H1 (cell line): ENCODE measurements at regions not wholly inside any gene's neighbourhood (a gene's known extent, or its start where the extent isn't known, plus 50 kb on each side); places are given as distances from the start of the nearest gene placed in this dataset.

Experiments
- CTCF ChIA-PET: fragments of 300-600 bp; sonication (Branson Sonifier 250); formaldehyde crosslinking; loops from one replicate; lab custom pipeline; 2021; ENCODE audit not compliant: partially characterized antibody; lab: Charles Lee
- POLR2A ChIA-PET: fragments of 300-600 bp; sonication (Branson Sonifier 250); formaldehyde crosslinking; loops from one replicate; lab custom pipeline; 2021; ENCODE audit warnings: inconsistent platforms; ENCODE audit not compliant: partially characterized antibody; lab: Charles Lee
- DNase-seq, 2 experiments: peaks; one replicate each; pipeline versions ENCODE4 v3.0.0 to v3.0.0-alpha.2; 2010 to 2022; ENCODE audit warnings: low spot score in 2 of 2, low read depth in 1 of 2, mixed read lengths in 1 of 2
- FAIRE-seq: peaks from 2 replicates; lab custom pipeline; 2011; peaks lifted over from hg19 to GRCh38; lab: Jason Lieb, UNC
- H2AFZ ChIP-seq: 2 replicates; pipeline ENCODE4 v1.8.1; 2012; ENCODE audit warnings: low read length, inconsistent platforms
- H2AK5ac ChIP-seq: 2 replicates; pipeline ENCODE4 v1.6.1; 2013; ENCODE audit warnings: low read depth, low read length
- H2BK120ac ChIP-seq: replicated peaks from 2 replicates; pipeline ENCODE3; 2013; ENCODE audit warnings: low read depth, low read length, inconsistent platforms
- H2BK12ac ChIP-seq: 2 replicates; pipeline ENCODE4 v1.6.1; 2013; ENCODE audit warnings: low read depth, low read length
- H2BK15ac ChIP-seq: 2 replicates; pipeline ENCODE4 v1.6.1; 2013; ENCODE audit warnings: low read length
- H2BK20ac ChIP-seq: 2 replicates; pipeline ENCODE4 v1.6.1; 2013; ENCODE audit warnings: low read length
- H2BK5ac ChIP-seq: 2 replicates; pipeline ENCODE4 v1.6.1; 2013; ENCODE audit warnings: low read depth, low read length
- H3K14ac ChIP-seq: 2 replicates; pipeline ENCODE4 v1.6.1; 2013; ENCODE audit warnings: inconsistent platforms; ENCODE audit not compliant: insufficient read length
- H3K18ac ChIP-seq: 2 replicates; pipeline ENCODE4 v1.6.1; 2013; ENCODE audit warnings: low read length; ENCODE audit errors: extremely low read depth
- H3K23ac ChIP-seq: 2 replicates; pipeline ENCODE4 v1.6.1; 2013; ENCODE audit warnings: inconsistent platforms; ENCODE audit not compliant: insufficient read length
- H3K23me2 ChIP-seq: 2 replicates; pipeline ENCODE4 v1.6.1; 2013; ENCODE audit warnings: low read depth, low read length
- H3K27ac ChIP-seq: 2 replicates; pipeline ENCODE4 v1.6.1; 2011; ENCODE audit warnings: low read depth, low read length, inconsistent platforms
- H3K27me3 ChIP-seq, 4 experiments: replicated peaks in 1 of 4; 1 replicate in 1 of 4; 2 replicates in 3 of 4; pipeline versions ENCODE4 v1.6.1 to v1.8.1; 2011 to 2013; ENCODE audit warnings: low read length in 3 of 4, mild to moderate bottlenecking in 3 of 4, inconsistent platforms in 2 of 4, mixed read lengths in 2 of 4, moderate library complexity in 1 of 4; ENCODE audit not compliant: control insufficient read depth in 3 of 4, insufficient read depth in 3 of 4; ENCODE audit errors: extremely low read depth in 1 of 4
- H3K36me3 ChIP-seq, 4 experiments: 2 replicates each; pipeline versions ENCODE4 v1.6.1 to v1.8.1; 2011 to 2013; ENCODE audit warnings: mild to moderate bottlenecking in 4 of 4, low read length in 3 of 4, moderate library complexity in 2 of 4, control low read depth in 1 of 4, inconsistent platforms in 1 of 4; ENCODE audit not compliant: insufficient read depth in 4 of 4, control insufficient read depth in 2 of 4
- H3K4ac ChIP-seq: replicated peaks from 2 replicates; pipeline ENCODE3; 2013; ENCODE audit warnings: low read length, low read depth, mixed read lengths, inconsistent platforms; ENCODE audit not compliant: insufficient read length
- H3K4me1 ChIP-seq, 4 experiments: replicated peaks in 1 of 4; 1 replicate in 1 of 4; 2 replicates in 3 of 4; pipeline versions ENCODE4 v1.6.1 to v1.8.1; 2011 to 2013; ENCODE audit warnings: low read length in 3 of 4, inconsistent platforms in 2 of 4, mixed read lengths in 1 of 4; ENCODE audit not compliant: insufficient read depth in 4 of 4, control insufficient read depth in 3 of 4
- H3K4me2 ChIP-seq, 2 experiments: 2 replicates each; pipeline versions ENCODE4 v1.6.1 to v1.8.1; 2011 to 2013; ENCODE audit warnings: low read depth in 2 of 2, low read length in 2 of 2, control low read depth in 1 of 2, inconsistent platforms in 1 of 2, mild to moderate bottlenecking in 1 of 2; ENCODE audit not compliant: insufficient read depth in 1 of 2
- H3K4me3 ChIP-seq, 4 experiments: fragments of 200-600, 300-600 bp in 1 of 4; sonication (generic), shearing (Covaris generic), sonication (Bioruptor Twin) in 1 of 4; 2 replicates each; pipeline versions ENCODE4 v1.5.1 to v1.8.1; 2011 to 2016; ENCODE audit warnings: low read length in 4 of 4, low read depth in 3 of 4, control low read depth in 2 of 4, inconsistent platforms in 2 of 4, mild to moderate bottlenecking in 2 of 4, mixed read lengths in 1 of 4, moderate library complexity in 1 of 4; ENCODE audit not compliant: insufficient read depth in 2 of 4; ENCODE audit errors: extremely low read depth in 1 of 4
- H3K56ac ChIP-seq: replicated peaks from 2 replicates; pipeline ENCODE3; 2013; ENCODE audit warnings: low read depth, mild to moderate bottlenecking, mixed read lengths, low read length, inconsistent platforms; ENCODE audit not compliant: insufficient read length
- H3K79me1 ChIP-seq: 2 replicates; pipeline ENCODE4 v1.6.1; 2013; ENCODE audit warnings: low read depth, low read length, control low read depth
- H3K79me2 ChIP-seq, 2 experiments: 2 replicates each; pipeline versions ENCODE4 v1.6.1 to v1.8.1; 2012 to 2013; ENCODE audit warnings: low read length in 2 of 2, mild to moderate bottlenecking in 2 of 2, inconsistent platforms in 1 of 2; ENCODE audit not compliant: insufficient read depth in 2 of 2, control insufficient read depth in 1 of 2
- H3K9ac ChIP-seq, 4 experiments: replicated peaks in 1 of 4; 1 replicate in 1 of 4; 2 replicates in 3 of 4; pipeline versions ENCODE4 v1.6.1 to v1.8.1; 2011 to 2013; ENCODE audit warnings: low read depth in 3 of 4, low read length in 3 of 4, control low read depth in 2 of 4, mild to moderate bottlenecking in 2 of 4, moderate library complexity in 2 of 4, inconsistent platforms in 1 of 4; ENCODE audit errors: extremely low read depth in 1 of 4
- H3K9me3 ChIP-seq, 2 experiments: 2 replicates each; pipeline versions ENCODE4 v1.6.1 to v1.8.1; 2012 to 2013; ENCODE audit warnings: mild to moderate bottlenecking in 2 of 2, moderate library complexity in 2 of 2, control low read depth in 1 of 2, inconsistent platforms in 1 of 2, low read depth in 1 of 2, low read length in 1 of 2, mixed read lengths in 1 of 2; ENCODE audit not compliant: insufficient read depth in 2 of 2
- H4K20me1 ChIP-seq, 2 experiments: replicated peaks in 1 of 2; 2 replicates each; pipeline versions ENCODE3 to v1.8.1; 2011 to 2013; ENCODE audit warnings: inconsistent platforms in 2 of 2, low read length in 2 of 2, mild to moderate bottlenecking in 1 of 2; ENCODE audit not compliant: insufficient read depth in 2 of 2, control insufficient read depth in 1 of 2
- H4K5ac ChIP-seq: 2 replicates; pipeline ENCODE4 v1.6.1; 2013; ENCODE audit warnings: low read length, low read depth, mixed read lengths, inconsistent platforms; ENCODE audit not compliant: insufficient read length
- H4K8ac ChIP-seq: 2 replicates; pipeline ENCODE4 v1.8.0; 2013; ENCODE audit warnings: mild to moderate bottlenecking, moderate library complexity, low read length, inconsistent platforms; ENCODE audit not compliant: insufficient read depth; ENCODE audit errors: extremely low read depth
- H4K91ac ChIP-seq: replicated peaks from 2 replicates; pipeline ENCODE3; 2013; ENCODE audit warnings: low read length, mixed read lengths, inconsistent platforms; ENCODE audit not compliant: insufficient read length
- SP2 ChIP-seq: IDR thresholded peaks from 2 replicates; pipeline ENCODE4 v1.6.1; 2012; ENCODE audit warnings: mild to moderate bottlenecking, low read length, inconsistent platforms
- WGBS, 2 experiments: shearing (Covaris generic) in 1 of 2; methylation state at CpG; one replicate each; pipeline versions ENCODE4 v1.1.6 to v1.1.7; 2013 to 2015; ENCODE audit warnings: low lambda C conversion rate in 2 of 2, mixed read lengths in 2 of 2, inconsistent platforms in 1 of 2, low coverage in 1 of 2, missing lambda C conversion rate in 1 of 2; ENCODE audit not compliant: insufficient replicate concordance in 2 of 2, insufficient coverage in 1 of 2, insufficient read length in 1 of 2; ENCODE audit errors: extremely low coverage in 1 of 2, missing lambda C conversion rate in 1 of 2; 5-methylcytosine and 5-hydroxymethylcytosine counted together
- TF ChIP-seq, protein P1 (sequence below), 3 experiments: IDR thresholded peaks; 1 replicate in 2 of 3; 2 replicates in 1 of 3; pipeline versions ENCODE4 v1.5.1 to v1.6.1; 2011; ENCODE audit warnings: low read length in 3 of 3, mild to moderate bottlenecking in 3 of 3, inconsistent platforms in 2 of 3, low read depth in 1 of 3, moderate library complexity in 1 of 3; ENCODE audit not compliant: insufficient read depth in 1 of 3; ENCODE audit errors: control extremely low read depth in 1 of 3
- TF ChIP-seq, protein P2 (sequence below): IDR thresholded peaks from 2 replicates; pipeline ENCODE4 v1.6.1; 2012; ENCODE audit warnings: inconsistent platforms

DNA sequence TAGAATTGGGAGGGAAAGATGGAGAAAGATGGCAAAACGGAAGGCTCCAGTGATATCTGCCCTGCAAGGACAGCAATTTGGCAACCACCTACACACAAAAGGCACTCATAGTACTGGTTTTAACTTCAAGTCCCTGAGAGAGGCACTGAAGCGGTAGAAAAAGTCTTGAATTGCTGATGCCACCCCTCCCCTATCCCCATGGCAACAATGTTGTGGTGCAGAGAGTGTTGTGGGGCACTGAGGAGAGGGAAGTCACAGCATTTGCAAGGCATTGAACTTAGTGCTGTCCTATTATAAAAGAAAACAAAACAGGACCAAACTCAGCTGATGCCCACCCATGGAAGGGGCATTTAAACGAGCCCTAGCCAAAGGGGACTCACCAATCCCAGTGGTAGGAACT, 343.7 kb downstream of the HAO1 start:
- Histone ChIP-seq H3K18ac (no peak overlapping the region), H2BK5ac (no peak overlapping the region), H3K4ac (no peak overlapping the region), H2BK20ac (no peak overlapping the region), H3K4me1 (no peaks in the 10 kb centered on the region), H2BK120ac (no peak overlapping the region), H3K23me2 (no peaks in the 10 kb centered on the region), H2AK5ac (no peak overlapping the region), H3K23ac (no peak overlapping the region), H3K9ac (no peak overlapping the region), H4K20me1 (no peaks in the 10 kb centered on the region), H3K27ac (no peak overlapping the region), H3K79me2 (no peaks in the 10 kb centered on the region), H4K8ac (no peak overlapping the region), H3K4me3 (no peak overlapping the region), H3K36me3 (no peaks in the 10 kb centered on the region), H3K79me1 (no peaks in the 10 kb centered on the region), H3K56ac (no peak overlapping the region), H3K14ac (no peak overlapping the region), H3K9me3 (peaks cover 0 to 5% of the 10 kb centered on the region in 2 experiments; a peak in 1 of 4 replicates), H2BK12ac (no peak overlapping the region), H3K4me2 (no peak overlapping the region), H2AFZ (0 out of 2 replicates have a peak overlapping the region, but pooled peaks have one; percentile 45), H4K91ac (no peak overlapping the region), H4K5ac (no peak overlapping the region), H2BK15ac (no peak overlapping the region), H3K27me3 (no peaks in the 10 kb centered on the region)
- FAIRE-seq (no peak), DNase-seq (no peak)
- 77% methylated on average over 3 of the region's 3 CpGs; no CpG with 5 or more reads in 1 of the 2 experiments for WGBS, 2 experiments
- ChIA-PET POLR2A (no interaction called here), CTCF (interaction anchor here (0.6 to 1.2 kb wide), 2 partner anchors 11 to 426 kb away, joined by 3 read pairs; no protein-coding TSS in a partner anchor)
- TF ChIP-seq, protein P1, sequence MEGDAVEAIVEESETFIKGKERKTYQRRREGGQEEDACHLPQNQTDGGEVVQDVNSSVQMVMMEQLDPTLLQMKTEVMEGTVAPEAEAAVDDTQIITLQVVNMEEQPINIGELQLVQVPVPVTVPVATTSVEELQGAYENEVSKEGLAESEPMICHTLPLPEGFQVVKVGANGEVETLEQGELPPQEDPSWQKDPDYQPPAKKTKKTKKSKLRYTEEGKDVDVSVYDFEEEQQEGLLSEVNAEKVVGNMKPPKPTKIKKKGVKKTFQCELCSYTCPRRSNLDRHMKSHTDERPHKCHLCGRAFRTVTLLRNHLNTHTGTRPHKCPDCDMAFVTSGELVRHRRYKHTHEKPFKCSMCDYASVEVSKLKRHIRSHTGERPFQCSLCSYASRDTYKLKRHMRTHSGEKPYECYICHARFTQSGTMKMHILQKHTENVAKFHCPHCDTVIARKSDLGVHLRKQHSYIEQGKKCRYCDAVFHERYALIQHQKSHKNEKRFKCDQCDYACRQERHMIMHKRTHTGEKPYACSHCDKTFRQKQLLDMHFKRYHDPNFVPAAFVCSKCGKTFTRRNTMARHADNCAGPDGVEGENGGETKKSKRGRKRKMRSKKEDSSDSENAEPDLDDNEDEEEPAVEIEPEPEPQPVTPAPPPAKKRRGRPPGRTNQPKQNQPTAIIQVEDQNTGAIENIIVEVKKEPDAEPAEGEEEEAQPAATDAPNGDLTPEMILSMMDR (IDR thresholded peaks at IDR 0.05; ENCODE audit: control extremely low read depth in 1 of 3, insufficient read depth in 1 of 3, low read depth in 1 of 3, low read length in 3 of 3), result no peak
- TF ChIP-seq, protein P2, sequence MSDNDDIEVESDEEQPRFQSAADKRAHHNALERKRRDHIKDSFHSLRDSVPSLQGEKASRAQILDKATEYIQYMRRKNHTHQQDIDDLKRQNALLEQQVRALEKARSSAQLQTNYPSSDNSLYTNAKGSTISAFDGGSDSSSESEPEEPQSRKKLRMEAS, result no peak
- TF ChIP-seq SP2, result no peak
